Activated naive CD4-positive, alpha-beta T cell treated with anti-CD3 and anti-CD28 coated beads, Interleukin-2, amount 10 ng/mL, durations not matched to agents 7 days and 5 days (primary cell): ENCODE measurements at regions not wholly inside any gene's neighbourhood (a gene's known extent, or its start where the extent isn't known, plus 50 kb on each side); places are given as distances from the start of the nearest gene placed in this dataset.
A peak's percentile ranks its signal among the peaks of the same experiment; 100 is the strongest.

Experiments
- CTCF ChIA-PET: fragments of 350-600 bp; sonication (Branson Sonifier 250); formaldehyde crosslinking; loops from one replicate; lab custom pipeline; 2021; ENCODE audit warnings: antibody characterized with exemption; lab: Charles Lee
- DNase-seq: peaks from one replicate; pipeline ENCODE4 v3.0.0-alpha.2; 2020
- H3K27ac Mint-ChIP-seq: one replicate; pipeline ENCODE4 v1.8.0; 2021; ENCODE audit warnings: mild to moderate bottlenecking, moderate library complexity, mixed read lengths
- H3K27me3 Mint-ChIP-seq: one replicate; pipeline ENCODE4 v1.8.0; 2021; ENCODE audit warnings: mild to moderate bottlenecking, mixed read lengths
- H3K36me3 Mint-ChIP-seq: one replicate; pipeline ENCODE4 v1.8.0; 2021; ENCODE audit warnings: mixed read lengths
- H3K4me1 Mint-ChIP-seq: one replicate; pipeline ENCODE4 v1.8.0; 2021; ENCODE audit warnings: mixed read lengths
- H3K4me3 Mint-ChIP-seq: one replicate; pipeline ENCODE4 v1.8.0; 2021; ENCODE audit warnings: mild to moderate bottlenecking, moderate library complexity, mixed read lengths
- H3K9me3 Mint-ChIP-seq: one replicate; pipeline ENCODE4 v1.8.0; 2021; ENCODE audit warnings: mixed read lengths

DNA sequence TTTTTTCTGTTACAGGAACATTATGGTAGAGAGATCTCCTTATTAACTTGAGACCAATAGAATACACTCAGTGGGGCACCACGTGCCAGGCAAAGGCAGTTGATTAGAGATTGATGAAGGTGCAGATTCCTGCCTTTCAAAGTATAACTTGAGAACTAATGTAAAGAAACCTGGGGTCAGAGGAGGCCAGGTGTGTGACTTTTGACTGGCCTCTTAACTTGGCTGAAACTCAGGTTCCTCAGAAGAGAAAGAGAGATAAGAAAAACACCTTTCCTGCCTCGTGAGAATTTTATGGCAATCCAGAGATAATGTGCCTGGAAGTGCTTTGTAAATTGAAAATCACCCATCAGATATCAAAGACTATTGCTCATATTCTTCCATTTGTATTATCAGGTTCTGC, 110.7 kb upstream of the GZMB start:
- CTCF ChIA-PET: no interaction called here
- Mint-ChIP-seq H3K9me3 (no peaks in the 10 kb centered on the region), H3K27me3 (peaks cover 4% of the 10 kb centered on the region), H3K4me1 (no peaks in the 10 kb centered on the region), H3K27ac (no peak overlapping the region), H3K4me3 (no peak overlapping the region), H3K36me3 (no peaks in the 10 kb centered on the region)
- DNase-seq: no peak

- Mint-ChIP-seq H3K27ac (no peak overlapping the region), H3K4me1 (no peaks in the 10 kb centered on the region), H3K27me3 (peaks cover 16% of the 10 kb centered on the region), H3K9me3 (no peaks in the 10 kb centered on the region), H3K4me3 (no peak overlapping the region), H3K36me3 (no peaks in the 10 kb centered on the region)
- CTCF ChIA-PET: no interaction called here
- no peak for DNase-seq
These were observed 107.9 kb upstream of the GZMB start for GRCh38 chr14:24741871-24742270.

DNA sequence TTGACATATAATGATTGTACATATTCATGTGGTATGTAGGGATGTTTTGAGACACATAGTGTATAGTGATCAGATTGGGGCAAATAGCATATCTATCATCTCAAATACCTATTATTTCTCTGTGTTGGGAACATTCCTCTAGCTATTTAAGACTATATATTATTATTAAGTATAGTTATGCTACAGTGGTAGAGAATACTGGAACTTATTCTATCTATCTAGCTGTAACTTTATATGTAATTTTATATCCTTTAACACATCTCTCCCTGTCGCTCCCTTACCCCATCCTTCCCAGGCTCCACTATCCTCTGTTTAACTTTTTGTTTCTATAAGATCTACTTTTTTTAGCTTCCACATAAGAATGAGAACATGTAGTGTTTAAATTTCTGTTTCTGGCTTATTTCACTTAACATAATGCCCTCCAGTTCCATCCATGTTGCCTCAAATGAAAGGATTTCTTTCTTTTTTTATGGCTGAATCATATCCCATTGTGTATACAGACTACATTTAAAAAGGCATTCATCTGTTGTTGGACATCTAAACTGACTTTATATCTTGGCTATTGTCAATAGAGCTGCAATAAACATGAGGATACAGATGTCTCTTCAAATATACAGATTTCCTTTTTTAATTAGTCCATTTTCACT, 102.1 kb upstream of the GZMB start:
- CTCF ChIA-PET: interaction anchor here (1.0 to 1.1 kb wide), 4 partner anchors 8 to 416 kb away, joined by 3 to 4 read pairs (median 3); no protein-coding TSS in a partner anchor
- Mint-ChIP-seq H3K4me1 (no peaks in the 10 kb centered on the region), H3K36me3 (no peaks in the 10 kb centered on the region), H3K27ac (no peak overlapping the region), H3K4me3 (no peak overlapping the region), H3K9me3 (no peaks in the 10 kb centered on the region), H3K27me3 (peaks cover 14% of the 10 kb centered on the region)
- no peak for DNase-seq

GRCh38 chr14:24734917-24735500, 101.0 kb upstream of the GZMB start:
- CTCF ChIA-PET: interaction anchor here (1.0 to 1.1 kb wide), 2 partner anchors 15 to 23 kb away, joined by 3 read pairs; no protein-coding TSS in a partner anchor
- H3K36me3 Mint-ChIP-seq: no peaks in the 10 kb centered on the region

DNA sequence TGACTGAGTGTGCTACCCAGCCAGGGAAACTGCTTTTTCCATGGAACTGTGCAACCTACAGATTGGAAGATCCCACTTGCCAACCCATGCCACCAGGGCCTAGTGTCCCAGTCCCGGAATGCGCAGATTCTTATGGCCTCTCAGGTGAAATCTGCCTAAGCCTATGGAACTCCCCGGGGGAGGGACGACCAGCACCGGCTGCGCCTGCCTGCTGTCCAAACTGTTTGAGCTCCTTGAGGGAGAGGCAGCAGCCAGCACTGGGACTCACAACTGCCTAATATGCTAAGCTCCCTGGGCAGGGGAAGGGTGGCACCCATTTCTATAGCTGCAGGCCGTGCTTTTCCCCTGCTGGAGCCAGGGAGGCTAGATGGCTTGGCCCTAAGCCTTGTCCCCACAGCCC, 92.5 kb upstream of the GZMB start:
- Mint-ChIP-seq H3K36me3 (no peaks in the 10 kb centered on the region), H3K9me3 (peaks cover 3% of the 10 kb centered on the region), H3K27ac (no peak overlapping the region), H3K4me3 (no peak overlapping the region), H3K27me3 (peaks cover 18% of the 10 kb centered on the region), H3K4me1 (peaks cover 4% of the 10 kb centered on the region)
- DNase-seq: no peak
- CTCF ChIA-PET: interaction anchor here (1.4 kb wide), 1 partner anchor 15 kb away, joined by 3 read pairs; no protein-coding TSS in a partner anchor

More at GRCh38 chr14:24734917-24735500, 101.0 kb upstream of the GZMB start:
- Mint-ChIP-seq H3K27ac (no peak overlapping the region), H3K27me3 (peaks cover 14% of the 10 kb centered on the region), H3K9me3 (no peaks in the 10 kb centered on the region), H3K4me3 (no peak overlapping the region), H3K4me1 (no peaks in the 10 kb centered on the region)
- DNase-seq: peak; percentile 39

DNA sequence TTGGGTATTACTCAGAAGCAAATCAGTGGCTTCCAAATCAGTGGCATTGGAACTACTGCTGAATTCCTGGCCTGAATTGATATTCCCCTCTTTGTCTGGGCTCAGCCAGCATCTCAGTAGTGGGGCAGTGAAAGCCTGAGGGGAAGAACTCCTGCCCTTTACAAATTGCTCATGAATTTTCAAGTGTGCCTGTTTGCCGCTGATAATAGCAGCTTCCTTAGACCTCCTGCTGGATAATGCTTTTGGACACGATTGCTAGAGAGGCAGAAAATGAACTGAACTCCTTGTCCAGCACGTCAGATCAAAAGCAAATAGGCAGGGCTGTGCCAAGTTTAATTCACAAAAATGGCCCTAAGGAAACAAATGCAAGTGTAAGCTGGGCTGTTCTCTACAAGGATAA, 91.3 kb upstream of the GZMB start:
- no peak overlapping the region for H3K4me3 Mint-ChIP-seq
- CTCF ChIA-PET: interaction anchor here (1.0 kb wide), 1 partner anchor 8 kb away, joined by 3 read pairs; no protein-coding TSS in a partner anchor
- no peaks in the 10 kb centered on the region for H3K36me3 Mint-ChIP-seq
- DNase-seq: no peak
- peaks cover 4% of the 10 kb centered on the region for H3K4me1 Mint-ChIP-seq
- H3K27ac Mint-ChIP-seq: no peak overlapping the region
- H3K27me3 Mint-ChIP-seq: peaks cover 22% of the 10 kb centered on the region
- peaks cover 3% of the 10 kb centered on the region for H3K9me3 Mint-ChIP-seq

DNA sequence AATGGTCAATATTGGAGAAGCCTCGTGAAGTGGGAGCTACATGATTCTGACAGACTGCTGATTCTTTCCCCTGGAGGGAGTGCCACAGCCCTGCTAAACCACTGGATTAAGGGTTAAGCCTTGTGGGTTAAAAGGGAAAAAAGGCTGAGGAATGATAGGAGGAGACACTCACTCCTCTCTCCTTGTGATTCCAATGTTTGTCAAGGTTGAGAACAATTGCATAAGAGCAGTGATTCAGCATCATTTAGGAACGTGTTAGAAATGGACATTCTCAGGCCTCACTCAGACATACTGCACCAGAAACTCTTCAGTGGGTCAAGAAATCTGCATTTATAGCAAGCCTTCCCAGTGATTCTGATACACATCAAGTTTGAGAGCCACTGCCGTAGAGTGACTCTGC, 87.8 kb upstream of the GZMB start:
- DNase-seq: no peak
- CTCF ChIA-PET: no interaction called here
- H3K27ac Mint-ChIP-seq: no peak overlapping the region
- H3K36me3 Mint-ChIP-seq: no peaks in the 10 kb centered on the region
- no peaks in the 10 kb centered on the region for H3K9me3 Mint-ChIP-seq
- H3K4me3 Mint-ChIP-seq: no peak overlapping the region
- H3K4me1 Mint-ChIP-seq: no peaks in the 10 kb centered on the region
- peaks cover 26% of the 10 kb centered on the region for H3K27me3 Mint-ChIP-seq

DNA sequence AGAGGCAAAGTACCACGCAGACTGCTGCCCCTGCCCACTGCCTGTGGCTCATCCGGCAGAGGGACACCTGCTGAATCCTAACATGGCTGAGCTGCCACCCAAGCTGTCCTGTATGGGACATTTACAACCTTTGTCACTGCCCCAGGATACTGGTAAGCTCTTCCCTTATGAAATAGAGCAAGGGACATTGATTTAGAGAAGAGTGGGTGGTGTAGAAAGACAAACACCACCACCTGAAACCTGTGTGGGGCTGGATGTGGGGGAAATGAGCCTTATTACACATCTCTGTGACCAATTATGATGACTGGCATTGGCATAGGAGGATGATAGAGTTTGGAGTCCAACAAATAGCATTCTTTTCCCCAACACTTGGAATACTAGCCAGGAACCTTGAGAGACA, 81.2 kb upstream of the GZMB start:
- Mint-ChIP-seq H3K4me1 (peaks cover 3% of the 10 kb centered on the region), H3K4me3 (no peak overlapping the region), H3K27ac (no peak overlapping the region), H3K27me3 (peaks cover 31% of the 10 kb centered on the region), H3K36me3 (no peaks in the 10 kb centered on the region), H3K9me3 (no peaks in the 10 kb centered on the region)
- CTCF ChIA-PET: interaction anchor here (1.0 kb wide), 1 partner anchor 107 kb away, joined by 3 read pairs; no protein-coding TSS in a partner anchor
- DNase-seq: no peak

GRCh38 chr14:24713404-24713803, 79.4 kb upstream of the GZMB start:
- H3K27ac Mint-ChIP-seq: no peak overlapping the region
- peaks cover 3% of the 10 kb centered on the region for H3K4me1 Mint-ChIP-seq

GRCh38 chr14:24712909-24713308, 78.9 kb upstream of the GZMB start:
- no peak overlapping the region for H3K27ac Mint-ChIP-seq
- peaks cover 36% of the 10 kb centered on the region for H3K27me3 Mint-ChIP-seq
- peaks cover 3% of the 10 kb centered on the region for H3K4me1 Mint-ChIP-seq
- H3K36me3 Mint-ChIP-seq: no peaks in the 10 kb centered on the region
- no peak for DNase-seq
- CTCF ChIA-PET: interaction anchor here (1.0 to 2.1 kb wide), 2 partner anchors 21 to 420 kb away, joined by 4 to 5 read pairs; no protein-coding TSS in a partner anchor
- no peaks in the 10 kb centered on the region for H3K9me3 Mint-ChIP-seq
- no peak overlapping the region for H3K4me3 Mint-ChIP-seq

More at GRCh38 chr14:24713404-24713803, 79.4 kb upstream of the GZMB start:
- H3K4me3 Mint-ChIP-seq: no peak overlapping the region
- no peaks in the 10 kb centered on the region for H3K9me3 Mint-ChIP-seq
- no peak for DNase-seq
- CTCF ChIA-PET: interaction anchor here (1.0 to 2.1 kb wide), 2 partner anchors 20 to 420 kb away, joined by 4 to 5 read pairs; no protein-coding TSS in a partner anchor
- no peaks in the 10 kb centered on the region for H3K36me3 Mint-ChIP-seq
- H3K27me3 Mint-ChIP-seq: peaks cover 35% of the 10 kb centered on the region

DNA sequence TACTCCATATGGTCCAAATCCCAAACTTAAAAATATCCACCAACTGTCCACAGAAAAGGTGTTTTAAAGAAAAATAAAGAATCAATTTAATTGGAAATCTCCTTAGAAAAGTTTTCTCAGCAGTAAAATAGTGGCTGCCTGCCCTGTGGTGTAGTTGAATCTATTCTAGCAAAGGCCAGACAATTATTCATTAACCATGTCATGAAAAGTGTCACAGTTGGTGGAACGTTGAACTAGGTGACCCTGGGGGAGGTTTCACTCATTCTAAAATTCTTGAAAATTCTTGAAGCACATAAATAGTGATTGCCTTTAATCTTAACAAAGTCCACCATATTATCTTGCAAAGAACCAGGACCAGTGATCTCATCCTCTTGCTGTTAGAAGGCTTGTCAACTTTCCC, 78.4 kb upstream of the GZMB start:
- no peak overlapping the region for H3K27ac Mint-ChIP-seq
- H3K36me3 Mint-ChIP-seq: no peaks in the 10 kb centered on the region
- H3K4me1 Mint-ChIP-seq: peaks cover 3% of the 10 kb centered on the region
- no peak overlapping the region for H3K4me3 Mint-ChIP-seq
- no peaks in the 10 kb centered on the region for H3K9me3 Mint-ChIP-seq
- no peak for DNase-seq
- CTCF ChIA-PET: interaction anchor here (1.0 to 2.1 kb wide), 3 partner anchors 21 to 421 kb away, joined by 3 to 5 read pairs (median 4); no protein-coding TSS in a partner anchor
- peaks cover 36% of the 10 kb centered on the region for H3K27me3 Mint-ChIP-seq

DNA sequence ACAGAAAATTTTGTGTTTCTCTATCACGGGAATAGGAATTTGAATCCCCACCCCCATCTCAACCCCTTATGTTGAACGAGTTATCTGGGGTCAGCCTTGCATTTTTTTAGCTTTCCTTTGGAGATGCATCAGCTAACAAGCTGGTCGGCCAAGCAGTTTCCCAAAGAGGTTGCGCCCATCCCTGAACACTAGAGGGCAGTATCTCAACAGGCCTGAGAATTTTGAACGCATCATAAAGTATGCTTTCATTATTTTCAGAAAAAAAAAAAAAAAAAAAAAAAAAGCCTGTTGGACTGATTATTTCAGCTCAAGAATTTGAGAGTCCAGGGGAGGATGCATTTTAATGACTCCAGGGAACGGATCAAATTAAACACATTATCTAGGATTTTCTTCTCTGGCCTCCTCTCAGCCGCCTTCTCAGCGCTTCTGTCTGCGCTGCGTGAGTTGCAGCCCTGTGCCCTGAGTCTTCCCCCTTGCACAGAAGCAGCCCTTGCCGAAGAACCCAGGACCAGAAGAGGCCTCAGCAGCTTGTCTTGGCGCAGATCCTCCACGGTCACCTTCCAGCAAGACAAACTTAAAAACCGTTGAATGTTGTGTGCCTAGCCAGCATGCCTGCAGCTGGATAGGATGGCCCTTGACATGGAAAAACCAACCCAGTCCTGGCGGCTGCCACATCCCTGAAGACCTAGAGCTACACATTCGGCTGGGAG, 76.6 kb upstream of the GZMB start:
- Mint-ChIP-seq H3K4me1 (peaks cover 3% of the 10 kb centered on the region), H3K4me3 (no peak overlapping the region), H3K36me3 (no peaks in the 10 kb centered on the region), H3K27ac (no peak overlapping the region), H3K9me3 (no peaks in the 10 kb centered on the region), H3K27me3 (peaks cover 27% of the 10 kb centered on the region)
- DNase-seq: peak; percentile 71
- CTCF ChIA-PET: interaction anchor here (0.6 to 2.9 kb wide), 31 partner anchors 11 to 441 kb away, joined by 3 to 34 read pairs (median 4); partner anchors contain the start of gene GZMB

DNA sequence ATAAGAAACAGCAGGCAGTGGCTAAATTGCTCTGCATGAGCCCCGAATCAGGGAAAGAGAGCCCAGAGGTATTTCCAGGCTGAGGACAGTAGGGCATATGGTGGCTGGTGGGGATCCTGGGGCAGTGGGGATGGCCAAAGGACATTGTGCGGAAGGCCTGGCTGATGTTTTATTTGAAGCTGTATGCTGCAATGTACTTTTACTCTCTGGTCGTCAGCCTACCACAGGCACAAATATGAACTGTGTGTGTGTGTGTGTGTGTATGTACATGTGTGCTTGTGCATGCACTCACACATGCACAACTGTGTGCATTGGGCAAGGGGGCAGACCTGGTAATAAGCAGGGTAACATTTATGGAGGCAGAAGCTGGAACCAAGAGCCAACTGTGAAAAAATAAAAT, 74.7 kb upstream of the GZMB start:
- H3K9me3 Mint-ChIP-seq: no peaks in the 10 kb centered on the region
- DNase-seq: no peak
- no peaks in the 10 kb centered on the region for H3K36me3 Mint-ChIP-seq
- CTCF ChIA-PET: interaction anchor here (0.9 to 2.9 kb wide), 9 partner anchors 9 to 425 kb away, joined by 4 to 34 read pairs (median 8); partner anchors contain the start of gene GZMB
- peaks cover 3% of the 10 kb centered on the region for H3K4me1 Mint-ChIP-seq
- no peak overlapping the region for H3K4me3 Mint-ChIP-seq
- H3K27me3 Mint-ChIP-seq: peaks cover 14% of the 10 kb centered on the region
- H3K27ac Mint-ChIP-seq: no peak overlapping the region

DNA sequence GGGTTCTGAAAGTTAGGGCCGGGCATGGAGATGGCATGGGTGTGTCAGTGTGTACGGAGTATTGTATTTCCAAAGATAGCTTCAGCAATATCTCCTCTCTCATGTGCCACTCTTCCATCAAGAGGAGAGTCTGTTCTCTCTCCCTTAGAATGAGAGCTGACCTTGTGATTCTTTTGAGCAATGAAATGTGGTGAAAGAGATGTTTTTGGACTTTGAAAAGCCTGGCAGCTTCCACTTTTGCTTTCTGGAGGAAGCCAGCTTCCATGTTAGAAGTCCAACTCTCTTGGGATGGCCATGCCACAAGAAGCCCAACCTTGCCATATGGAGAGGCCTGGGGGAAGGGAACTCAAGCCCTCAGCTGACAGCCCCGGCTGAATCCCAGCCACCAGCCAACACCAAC, 72.4 kb upstream of the GZMB start:
- H3K27me3 Mint-ChIP-seq: peaks cover 14% of the 10 kb centered on the region
- no peaks in the 10 kb centered on the region for H3K36me3 Mint-ChIP-seq
- H3K4me3 Mint-ChIP-seq: no peak overlapping the region
- CTCF ChIA-PET: no interaction called here
- H3K9me3 Mint-ChIP-seq: no peaks in the 10 kb centered on the region
- no peak for DNase-seq
- H3K27ac Mint-ChIP-seq: no peak overlapping the region
- H3K4me1 Mint-ChIP-seq: peaks cover 3% of the 10 kb centered on the region
